ENCODE measurements at regions not wholly inside any gene's neighbourhood (a gene's known extent, or its start where the extent isn't known, plus 50 kb on each side); places are given as distances from the start of the nearest gene placed in this dataset.

GRCh38 chr4:18570370-18570769 is 548.8 kb upstream of the LCORL start:
- DNase-seq, result no peak
- H3K4me1 ChIP-seq, result no peaks in the 10 kb centered on the region
- H3K27me3 ChIP-seq, result no peaks in the 10 kb centered on the region
- TF ChIP-seq POLR2A (IDR thresholded peaks at IDR 0.05) (no peak), CTCF (IDR thresholded peaks at IDR 0.05) (no peak)
- H3K27ac ChIP-seq, result no peak overlapping the region
- WGBS, 2 donors, result 78 to 79% methylated on average over 3 of the region's 3 CpGs
- intact Hi-C loops (cut with DNase I), result no loop called here
- no peak overlapping the region for H3K4me3 ChIP-seq
- no peaks in the 10 kb centered on the region for H3K36me3 ChIP-seq
- no peaks in the 10 kb centered on the region for H3K9me3 ChIP-seq

GRCh38 chr4:18568600-18568999 is 547.0 kb upstream of the LCORL start:
- no peaks in the 10 kb centered on the region for H3K27me3 ChIP-seq
- TF ChIP-seq CTCF (IDR thresholded peaks at IDR 0.05), result no peak
- TF ChIP-seq POLR2A (IDR thresholded peaks at IDR 0.05), result no peak
- H3K4me3 ChIP-seq, result no peak overlapping the region
- no peak for DNase-seq
- WGBS, 2 donors, result 37 to 45% methylated on average over 2 of the region's 2 CpGs
- no peaks in the 10 kb centered on the region for H3K9me3 ChIP-seq
- no peaks in the 10 kb centered on the region for H3K36me3 ChIP-seq
- intact Hi-C loops (cut with DNase I), result no loop called here
- H3K27ac ChIP-seq, result no peak overlapping the region
- no peaks in the 10 kb centered on the region for H3K4me1 ChIP-seq

- Histone ChIP-seq H3K27ac (no peak overlapping the region), H3K9me3 (no peaks in the 10 kb centered on the region), H3K27me3 (no peaks in the 10 kb centered on the region), H3K4me3 (no peak overlapping the region), H3K4me1 (no peaks in the 10 kb centered on the region), H3K36me3 (no peaks in the 10 kb centered on the region)
- DNase-seq, result no peak
- TF ChIP-seq CTCF (IDR thresholded peaks at IDR 0.05) (no peak), POLR2A (IDR thresholded peaks at IDR 0.05) (no peak)
- 69 to 76% methylated on average over 9 of the region's 9 CpGs for WGBS, 2 donors
- intact Hi-C loops (cut with DNase I), result no loop called here
Measured at GRCh38 chr4:18566970-18567799, 545.6 kb upstream of the LCORL start.

GRCh38 chr4:18559492-18559891 is 537.9 kb upstream of the LCORL start:
- intact Hi-C loops (cut with DNase I), result no loop called here
- Histone ChIP-seq H3K27me3 (no peaks in the 10 kb centered on the region), H3K4me3 (no peak overlapping the region), H3K27ac (no peak overlapping the region), H3K9me3 (no peaks in the 10 kb centered on the region), H3K4me1 (no peaks in the 10 kb centered on the region), H3K36me3 (no peaks in the 10 kb centered on the region)
- DNase-seq, result no peak
- 76 to 86% methylated on average over 2 to 3 of the region's 3 CpGs for WGBS, 2 donors
- TF ChIP-seq CTCF (IDR thresholded peaks at IDR 0.05) (no peak), POLR2A (IDR thresholded peaks at IDR 0.05) (no peak)

GRCh38 chr4:18556402-18556801 is 534.8 kb upstream of the LCORL start:
- 81 to 87% methylated on average over 1 of the region's 1 CpG for WGBS, 2 donors
- Histone ChIP-seq H3K27ac (no peak overlapping the region), H3K27me3 (no peaks in the 10 kb centered on the region), H3K4me3 (no peak overlapping the region), H3K36me3 (no peaks in the 10 kb centered on the region), H3K4me1 (no peaks in the 10 kb centered on the region), H3K9me3 (no peaks in the 10 kb centered on the region)
- TF ChIP-seq POLR2A (IDR thresholded peaks at IDR 0.05), result no peak
- TF ChIP-seq CTCF (IDR thresholded peaks at IDR 0.05), result no peak
- no peak for DNase-seq
- intact Hi-C loops (cut with DNase I), result no loop called here

Data from esophagus squamous epithelium (tissue), 5 donors.